ENCODE measurements at regions not wholly inside any gene's neighbourhood (a gene's known extent, or its start where the extent isn't known, plus 50 kb on each side); places are given as distances from the start of the nearest gene placed in this dataset.

- BruUV-seq (replicated peaks): no TSS peak
- no peaks in the 10 kb centered on the region for H3K27me3 Mint-ChIP-seq (ENCODE audit: insufficient read depth, unreplicated experiment)
- peaks cover 6% of the 10 kb centered on the region for H3K9me3 Mint-ChIP-seq (ENCODE audit: unreplicated experiment)
- ChIA-PET CTCF (interaction anchor here (0.7 kb wide), 2 partner anchors 10 to 491 kb away, joined by 3 read pairs; no protein-coding TSS in a partner anchor), POLR2A (interaction anchor here (0.7 kb wide), 1 partner anchor 77 kb away, joined by 3 read pairs; no protein-coding TSS in a partner anchor)
- H3K4me3 Mint-ChIP-seq (ENCODE audit: unreplicated experiment): no peak overlapping the region
- H3K27ac Mint-ChIP-seq (ENCODE audit: low read depth, unreplicated experiment): no peak overlapping the region
- no peak for DNase-seq (ENCODE audit: unreplicated experiment)
- H3K4me1 Mint-ChIP-seq (ENCODE audit: insufficient read depth, unreplicated experiment): no peaks in the 10 kb centered on the region
- intact Hi-C loops (cut with micrococcal nuclease): no loop called here
- no peak for TF ChIP-seq CTCF (IDR thresholded peaks at IDR 0.05; ENCODE audit: unreplicated experiment)
- no peaks in the 10 kb centered on the region for H3K36me3 Mint-ChIP-seq (ENCODE audit: insufficient read depth, unreplicated experiment)
Measured at GRCh38 chr5:105274079-105274478, 1711.5 kb upstream of the NUDT12 start.

- BruUV-seq (replicated peaks): no TSS peak
- Mint-ChIP-seq H3K4me3 (ENCODE audit: unreplicated experiment) (no peak overlapping the region), H3K27ac (ENCODE audit: low read depth, unreplicated experiment) (no peak overlapping the region), H3K4me1 (ENCODE audit: insufficient read depth, unreplicated experiment) (no peaks in the 10 kb centered on the region), H3K36me3 (ENCODE audit: insufficient read depth, unreplicated experiment) (no peaks in the 10 kb centered on the region), H3K9me3 (ENCODE audit: unreplicated experiment) (peaks cover 13% of the 10 kb centered on the region), H3K27me3 (ENCODE audit: insufficient read depth, unreplicated experiment) (no peaks in the 10 kb centered on the region)
- intact Hi-C loops (cut with micrococcal nuclease): no loop called here
- ChIA-PET CTCF (interaction anchor here (0.6 kb wide), 1 partner anchor 125 kb away, joined by 3 read pairs; no protein-coding TSS in a partner anchor), POLR2A (no interaction called here)
- DNase-seq (ENCODE audit: unreplicated experiment): no peak
- no peak for TF ChIP-seq CTCF (IDR thresholded peaks at IDR 0.05; ENCODE audit: unreplicated experiment)
Measured at GRCh38 chr5:105263515-105263914, 1700.9 kb upstream of the NUDT12 start.

DNA sequence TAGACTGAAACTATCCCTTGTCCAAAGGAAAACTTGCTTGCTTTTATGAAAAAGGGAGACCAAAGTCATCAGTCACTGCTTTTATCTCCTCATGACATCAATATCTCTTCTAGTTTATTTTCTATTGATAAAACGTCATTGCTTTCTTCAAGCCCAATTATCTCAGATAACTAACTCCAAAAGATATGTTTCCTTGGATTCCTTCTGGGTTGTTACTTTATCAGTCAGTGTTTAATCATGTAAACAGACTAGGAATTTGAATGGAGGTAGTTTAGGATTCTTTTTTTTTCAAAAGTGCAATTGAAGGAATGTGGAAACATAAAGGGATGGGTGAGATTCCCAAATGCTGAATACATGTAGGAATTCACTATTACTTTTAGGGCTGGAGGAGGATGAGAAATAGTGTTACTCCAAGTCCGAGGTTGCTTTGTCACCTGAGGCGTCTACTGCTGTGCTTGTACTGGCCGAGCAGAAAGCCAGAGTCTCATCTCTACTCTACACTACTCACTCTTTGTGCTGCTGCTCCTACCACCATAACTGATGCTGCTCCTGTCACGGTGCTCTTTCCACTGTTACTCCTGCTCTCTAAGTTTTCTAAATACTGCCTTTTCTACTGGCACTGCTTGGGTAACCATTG lies 1697.1 kb upstream of the NUDT12 start:
- intact Hi-C loops (cut with micrococcal nuclease): no loop called here
- ChIA-PET CTCF (no interaction called here), POLR2A (no interaction called here)
- Mint-ChIP-seq H3K27ac (ENCODE audit: low read depth, unreplicated experiment) (no peak overlapping the region), H3K9me3 (ENCODE audit: unreplicated experiment) (peaks cover 7% of the 10 kb centered on the region), H3K27me3 (ENCODE audit: insufficient read depth, unreplicated experiment) (no peaks in the 10 kb centered on the region), H3K4me3 (ENCODE audit: unreplicated experiment) (no peak overlapping the region), H3K4me1 (ENCODE audit: insufficient read depth, unreplicated experiment) (no peaks in the 10 kb centered on the region), H3K36me3 (ENCODE audit: insufficient read depth, unreplicated experiment) (no peaks in the 10 kb centered on the region)
- BruUV-seq (replicated peaks): no TSS peak
- TF ChIP-seq CTCF (IDR thresholded peaks at IDR 0.05; ENCODE audit: unreplicated experiment): no peak
- no peak for DNase-seq (ENCODE audit: unreplicated experiment)

GRCh38 chr5:105238561-105238960 lies 1676.0 kb upstream of the NUDT12 start:
- Mint-ChIP-seq H3K4me1 (ENCODE audit: insufficient read depth, unreplicated experiment) (no peaks in the 10 kb centered on the region), H3K36me3 (ENCODE audit: insufficient read depth, unreplicated experiment) (no peaks in the 10 kb centered on the region), H3K27ac (ENCODE audit: low read depth, unreplicated experiment) (no peak overlapping the region), H3K4me3 (ENCODE audit: unreplicated experiment) (no peak overlapping the region), H3K27me3 (ENCODE audit: insufficient read depth, unreplicated experiment) (no peaks in the 10 kb centered on the region), H3K9me3 (ENCODE audit: unreplicated experiment) (no peaks in the 10 kb centered on the region)
- no TSS peak for BruUV-seq (replicated peaks)
- no peak for DNase-seq (ENCODE audit: unreplicated experiment)
- ChIA-PET POLR2A (interaction anchor here (1.1 kb wide), 1 partner anchor 8 kb away, joined by 3 read pairs; no protein-coding TSS in a partner anchor), CTCF (no interaction called here)
- no peak for TF ChIP-seq CTCF (IDR thresholded peaks at IDR 0.05; ENCODE audit: unreplicated experiment)
- intact Hi-C loops (cut with micrococcal nuclease): no loop called here

All from MCF 10A (cell line).